ENCODE measurements at regions not wholly inside any gene's neighbourhood (a gene's known extent, or its start where the extent isn't known, plus 50 kb on each side); places are given as distances from the start of the nearest gene placed in this dataset.

DNA sequence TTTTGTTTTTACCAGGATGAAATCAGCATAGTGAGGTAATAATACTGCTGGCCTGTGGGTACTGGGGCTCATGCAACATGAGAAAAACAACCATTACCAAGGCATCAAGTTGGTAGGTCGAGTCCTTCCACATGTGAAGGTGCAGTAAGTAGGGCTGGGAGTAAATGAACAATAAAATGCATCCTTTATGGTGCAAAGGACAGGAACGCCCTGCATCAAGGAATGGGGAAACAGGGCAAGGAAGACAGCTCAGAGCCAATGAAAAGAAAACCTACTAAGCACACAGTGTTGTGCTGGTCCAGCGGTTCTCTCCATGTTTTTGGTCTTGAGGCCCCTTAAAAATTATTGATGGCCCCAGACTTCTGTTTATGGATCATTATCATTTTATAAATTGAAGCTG, 168.5 kb upstream of the TPM1 start:
- Mint-ChIP-seq H3K36me3 (ENCODE audit: low read depth) (no peaks in the 10 kb centered on the region), H3K4me3 (no peak overlapping the region), H3K9me3 (peaks cover 3% of the 10 kb centered on the region), H3K27me3 (peaks cover 9% of the 10 kb centered on the region), H3K4me1 (no peaks in the 10 kb centered on the region), H3K27ac (no peak overlapping the region)
- ChIA-PET CTCF (no interaction called here), POLR2A (no interaction called here)
- ATAC-seq (ENCODE audit: low read depth), result no peak
- TF ChIP-seq, protein P1, sequence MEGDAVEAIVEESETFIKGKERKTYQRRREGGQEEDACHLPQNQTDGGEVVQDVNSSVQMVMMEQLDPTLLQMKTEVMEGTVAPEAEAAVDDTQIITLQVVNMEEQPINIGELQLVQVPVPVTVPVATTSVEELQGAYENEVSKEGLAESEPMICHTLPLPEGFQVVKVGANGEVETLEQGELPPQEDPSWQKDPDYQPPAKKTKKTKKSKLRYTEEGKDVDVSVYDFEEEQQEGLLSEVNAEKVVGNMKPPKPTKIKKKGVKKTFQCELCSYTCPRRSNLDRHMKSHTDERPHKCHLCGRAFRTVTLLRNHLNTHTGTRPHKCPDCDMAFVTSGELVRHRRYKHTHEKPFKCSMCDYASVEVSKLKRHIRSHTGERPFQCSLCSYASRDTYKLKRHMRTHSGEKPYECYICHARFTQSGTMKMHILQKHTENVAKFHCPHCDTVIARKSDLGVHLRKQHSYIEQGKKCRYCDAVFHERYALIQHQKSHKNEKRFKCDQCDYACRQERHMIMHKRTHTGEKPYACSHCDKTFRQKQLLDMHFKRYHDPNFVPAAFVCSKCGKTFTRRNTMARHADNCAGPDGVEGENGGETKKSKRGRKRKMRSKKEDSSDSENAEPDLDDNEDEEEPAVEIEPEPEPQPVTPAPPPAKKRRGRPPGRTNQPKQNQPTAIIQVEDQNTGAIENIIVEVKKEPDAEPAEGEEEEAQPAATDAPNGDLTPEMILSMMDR (IDR thresholded peaks at IDR 0.05), result no peak
- DNase-seq, result no peak
- intact Hi-C loops (cut with micrococcal nuclease), result no loop called here

DNA sequence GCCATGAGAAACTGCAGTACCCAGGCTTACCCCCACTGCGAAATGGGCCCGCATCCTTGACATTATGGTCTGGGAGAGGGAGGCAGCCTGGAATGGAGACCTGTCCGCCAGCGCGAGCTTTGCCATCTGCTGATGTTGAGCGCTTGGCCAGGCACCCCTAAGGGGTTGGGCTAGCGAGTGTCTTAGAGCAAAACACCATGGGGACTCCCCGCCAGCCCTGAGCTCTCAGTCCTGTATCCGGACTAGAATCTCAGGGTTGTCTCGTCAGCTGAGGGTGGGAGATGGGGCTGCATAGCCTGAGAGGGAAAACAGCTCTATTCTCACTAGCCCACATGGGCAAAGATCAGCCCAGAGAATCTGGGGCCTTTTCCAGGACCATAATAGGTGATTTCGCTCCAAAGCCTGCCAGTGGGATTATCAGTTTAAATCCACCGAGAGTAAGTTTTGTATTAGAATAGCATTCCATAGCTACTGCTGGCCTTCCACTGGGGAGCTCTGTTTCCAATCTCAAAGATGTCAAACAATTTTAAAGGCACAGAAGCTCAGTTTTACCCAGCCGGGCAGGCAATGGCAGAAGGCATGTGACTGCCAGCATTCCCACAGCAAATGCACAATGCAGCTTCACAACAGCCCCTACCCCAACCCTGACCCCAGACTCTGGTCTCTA, 167.5 kb upstream of the TPM1 start:
- H3K4me3 Mint-ChIP-seq, result no peak overlapping the region
- CTCF ChIA-PET, result no interaction called here
- H3K9me3 Mint-ChIP-seq, result peaks cover 3% of the 10 kb centered on the region
- intact Hi-C loops (cut with micrococcal nuclease), result no loop called here
- H3K27me3 Mint-ChIP-seq, result peaks cover 9% of the 10 kb centered on the region
- no peak overlapping the region for H3K27ac Mint-ChIP-seq
- ATAC-seq (ENCODE audit: low read depth) (no peak), DNase-seq (no peak)
- peaks cover 6% of the 10 kb centered on the region for H3K4me1 Mint-ChIP-seq
- TF ChIP-seq, protein P1 (IDR thresholded peaks at IDR 0.05), result no peak
- POLR2A ChIA-PET, result no interaction called here
- H3K36me3 Mint-ChIP-seq (ENCODE audit: low read depth), result no peaks in the 10 kb centered on the region

DNA sequence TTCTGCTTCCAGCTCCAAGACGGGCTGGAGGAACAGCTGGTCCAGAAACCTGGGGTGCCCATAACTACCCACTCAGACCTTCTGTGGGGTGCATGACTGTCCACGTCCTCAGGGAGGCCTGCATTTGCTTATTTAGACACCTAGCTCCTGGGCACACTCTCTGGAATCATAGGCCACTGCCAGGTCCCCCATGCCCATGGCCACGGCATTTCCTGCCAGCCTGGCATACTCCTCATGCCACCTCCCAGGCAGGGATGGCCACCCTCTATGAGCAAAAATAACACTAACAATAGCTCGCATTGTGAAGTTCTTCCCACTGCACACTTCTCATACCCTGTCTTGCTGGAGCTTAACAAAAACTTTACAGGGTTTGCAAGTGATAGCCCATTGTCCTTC, 166.9 kb upstream of the TPM1 start:
- CTCF ChIA-PET, result no interaction called here
- TF ChIP-seq, protein P1 (IDR thresholded peaks at IDR 0.05), result no peak
- H3K27ac Mint-ChIP-seq, result no peak overlapping the region
- POLR2A ChIA-PET, result no interaction called here
- DNase-seq, result no peak
- ATAC-seq (ENCODE audit: low read depth), result no peak
- peaks cover 2% of the 10 kb centered on the region for H3K9me3 Mint-ChIP-seq
- intact Hi-C loops (cut with micrococcal nuclease), result no loop called here
- H3K36me3 Mint-ChIP-seq (ENCODE audit: low read depth), result no peaks in the 10 kb centered on the region
- H3K4me3 Mint-ChIP-seq, result no peak overlapping the region
- peaks cover 9% of the 10 kb centered on the region for H3K27me3 Mint-ChIP-seq
- H3K4me1 Mint-ChIP-seq, result peaks cover 9% of the 10 kb centered on the region

DNA sequence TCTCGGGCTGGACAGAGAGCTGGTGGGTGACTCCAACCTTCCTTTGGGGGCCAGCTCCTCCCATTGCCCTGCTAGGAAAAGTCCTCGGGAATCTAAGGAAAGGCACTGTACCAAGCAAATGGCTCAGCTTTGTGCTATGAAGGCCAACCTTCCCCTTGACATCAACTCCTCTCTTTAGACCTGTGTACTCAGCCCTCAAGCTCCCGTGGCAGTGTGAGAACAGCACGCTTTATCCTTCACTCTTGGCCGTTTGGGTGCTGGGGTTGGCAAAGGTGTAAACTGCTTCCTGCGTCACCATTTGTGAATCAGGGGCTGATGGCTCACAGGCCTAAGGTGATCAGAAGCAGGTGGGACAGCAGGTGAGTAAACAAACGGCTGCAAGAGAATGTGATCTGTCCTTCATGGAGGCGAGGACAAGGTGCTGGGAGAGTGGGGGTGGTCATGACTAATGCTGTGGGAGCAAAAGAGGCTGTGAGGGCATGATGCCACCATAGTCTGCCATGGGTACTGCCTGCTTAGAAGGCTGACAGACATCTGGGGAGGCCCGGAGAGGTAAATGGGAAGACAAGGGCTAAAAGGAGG, 165.2 kb upstream of the TPM1 start:
- no peaks in the 10 kb centered on the region for H3K36me3 Mint-ChIP-seq (ENCODE audit: low read depth)

DNA sequence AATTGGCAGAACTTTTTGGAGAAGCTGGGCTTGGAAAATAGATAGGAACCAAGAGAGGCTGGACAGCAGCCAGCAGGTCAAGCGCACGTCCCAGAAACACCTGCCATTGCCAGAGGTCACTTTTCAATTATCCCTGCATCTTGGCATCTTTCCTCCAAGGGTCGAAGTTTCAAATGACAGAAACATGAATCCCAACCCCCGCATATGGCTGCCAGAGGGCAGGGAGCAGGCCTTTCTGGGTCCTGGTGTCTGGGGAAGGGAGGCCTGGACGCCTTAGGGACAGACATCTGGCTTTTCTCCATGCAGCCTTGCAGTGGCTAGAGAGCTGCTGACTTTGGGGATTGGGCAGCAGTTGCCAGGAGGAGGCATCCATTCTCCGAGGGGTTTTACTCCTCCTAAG, 164.5 kb upstream of the TPM1 start:
- no peak overlapping the region for H3K4me3 Mint-ChIP-seq
- peaks cover 9% of the 10 kb centered on the region for H3K4me1 Mint-ChIP-seq
- POLR2A ChIA-PET, result no interaction called here
- TF ChIP-seq, protein P1 (IDR thresholded peaks at IDR 0.05), result no peak
- no peak for ATAC-seq (ENCODE audit: low read depth)
- H3K27me3 Mint-ChIP-seq, result peaks cover 9% of the 10 kb centered on the region
- no peak overlapping the region for H3K27ac Mint-ChIP-seq
- CTCF ChIA-PET, result no interaction called here
- DNase-seq, result no peak
- intact Hi-C loops (cut with micrococcal nuclease), result no loop called here
- H3K36me3 Mint-ChIP-seq (ENCODE audit: low read depth), result no peaks in the 10 kb centered on the region
- H3K9me3 Mint-ChIP-seq, result no peaks in the 10 kb centered on the region

More for the DNA sequence above, 165.2 kb upstream of the TPM1 start:
- H3K27ac Mint-ChIP-seq, result no peak overlapping the region
- ChIA-PET POLR2A (no interaction called here), CTCF (no interaction called here)
- H3K4me1 Mint-ChIP-seq, result peaks cover 9% of the 10 kb centered on the region
- DNase-seq (no peak), ATAC-seq (ENCODE audit: low read depth) (no peak)
- H3K9me3 Mint-ChIP-seq, result no peaks in the 10 kb centered on the region
- H3K4me3 Mint-ChIP-seq, result no peak overlapping the region
- TF ChIP-seq, protein P1 (IDR thresholded peaks at IDR 0.05), result no peak
- intact Hi-C loops (cut with micrococcal nuclease), result no loop called here
- H3K27me3 Mint-ChIP-seq, result peaks cover 9% of the 10 kb centered on the region
